Gastroesophageal sphincter (tissue), 4 donors: ENCODE measurements at regions not wholly inside any gene's neighbourhood (a gene's known extent, or its start where the extent isn't known, plus 50 kb on each side); places are given as distances from the start of the nearest gene placed in this dataset.
"Not testable (repeated sequence)": the region's sequence is repeated elsewhere in the genome, so short reads cannot be mapped to it uniquely, and the experiment has no call there.

ENCODE experiments used
- ATAC-seq: fragments of 150-250 bp; one replicate; pipeline ENCODE4 v1.9.1; 2016; ENCODE audit warnings: mild to moderate bottlenecking, moderate library complexity
- H3K27ac ChIP-seq, 4 donors: fragments of 200-600 bp; sonication (generic) in 3 of 4; 1 replicate in 3 of 4; 2 replicates in 1 of 4; pipeline ENCODE4 v1.5.1; 2016 to 2019
- H3K27me3 ChIP-seq: fragments of 200-600 bp; sonication (generic); one replicate; pipeline ENCODE4 v1.5.1; 2019
- H3K36me3 ChIP-seq, 2 donors: fragments of 200-600 bp; sonication (generic); one replicate each; pipeline ENCODE4 v1.5.1; 2019; ENCODE audit warnings: control low read depth in 1 of 2
- H3K4me1 ChIP-seq, 3 donors: fragments of 200-600 bp; sonication (generic); 1 replicate in 2 of 3; 2 replicates in 1 of 3; pipeline ENCODE4 v1.5.1; 2016 to 2019; ENCODE audit warnings: control low read depth in 2 of 3
- H3K4me3 ChIP-seq, 2 donors: fragments of 200-600 bp; sonication (generic); one replicate each; pipeline ENCODE4 v1.5.1; 2019; ENCODE audit warnings: mild to moderate bottlenecking in 1 of 2, moderate library complexity in 1 of 2
- H3K9me3 ChIP-seq, 3 donors: fragments of 200-600 bp; sonication (generic); one replicate each; pipeline ENCODE4 v1.5.1; 2017 to 2019; ENCODE audit warnings: control low read depth in 2 of 3
- EP300 ChIP-seq: sonication (generic); formaldehyde crosslinking; IDR thresholded peaks from one replicate; pipeline ENCODE4 v1.6.1; 2017; ENCODE audit warnings: antibody characterized with exemption, mild to moderate bottlenecking
- POLR2A ChIP-seq, 2 donors: fragments of 450-650 bp; IDR thresholded peaks; one replicate each; pipeline ENCODE4 v1.6.1; 2017; ENCODE audit warnings: antibody characterized with exemption in 2 of 2, mild to moderate bottlenecking in 2 of 2, moderate library complexity in 1 of 2
- POLR2AphosphoS5 ChIP-seq: sonication (generic); formaldehyde crosslinking; IDR thresholded peaks from one replicate; pipeline ENCODE4 v1.6.1; 2017; ENCODE audit warnings: antibody characterized with exemption
- WGBS, 2 donors: methylation state at CpG; one replicate each; pipeline ENCODE4 v1.1.5; 2018; ENCODE audit warnings: low coverage in 1 of 2; 5-methylcytosine and 5-hydroxymethylcytosine counted together
- TF ChIP-seq, protein P1 (sequence below), 4 experiments: fragments of 200-600 bp in 2 of 4; fragments of 450-650 bp in 2 of 4; sonication (generic) in 1 of 4; IDR thresholded peaks; one replicate each; pipeline ENCODE4 v1.5.1; 2017 to 2019; ENCODE audit warnings: antibody characterized with exemption in 4 of 4, mild to moderate bottlenecking in 2 of 4, moderate library complexity in 2 of 4

- no peak for ATAC-seq
- Histone ChIP-seq H3K27ac (no peak overlapping the region), H3K4me1 (peaks cover 0 to 19% (median 0%) of the 10 kb centered on the region in 3 donors), H3K4me3 (no peak overlapping the region), H3K36me3 (no peaks in the 10 kb centered on the region), H3K27me3 (no peaks in the 10 kb centered on the region), H3K9me3 (peaks cover 0 to 15% (median 0%) of the 10 kb centered on the region in 3 donors)
- no peak for TF ChIP-seq POLR2A (IDR thresholded peaks at IDR 0.05)
- no peak for TF ChIP-seq POLR2AphosphoS5
- TF ChIP-seq, protein P1, sequence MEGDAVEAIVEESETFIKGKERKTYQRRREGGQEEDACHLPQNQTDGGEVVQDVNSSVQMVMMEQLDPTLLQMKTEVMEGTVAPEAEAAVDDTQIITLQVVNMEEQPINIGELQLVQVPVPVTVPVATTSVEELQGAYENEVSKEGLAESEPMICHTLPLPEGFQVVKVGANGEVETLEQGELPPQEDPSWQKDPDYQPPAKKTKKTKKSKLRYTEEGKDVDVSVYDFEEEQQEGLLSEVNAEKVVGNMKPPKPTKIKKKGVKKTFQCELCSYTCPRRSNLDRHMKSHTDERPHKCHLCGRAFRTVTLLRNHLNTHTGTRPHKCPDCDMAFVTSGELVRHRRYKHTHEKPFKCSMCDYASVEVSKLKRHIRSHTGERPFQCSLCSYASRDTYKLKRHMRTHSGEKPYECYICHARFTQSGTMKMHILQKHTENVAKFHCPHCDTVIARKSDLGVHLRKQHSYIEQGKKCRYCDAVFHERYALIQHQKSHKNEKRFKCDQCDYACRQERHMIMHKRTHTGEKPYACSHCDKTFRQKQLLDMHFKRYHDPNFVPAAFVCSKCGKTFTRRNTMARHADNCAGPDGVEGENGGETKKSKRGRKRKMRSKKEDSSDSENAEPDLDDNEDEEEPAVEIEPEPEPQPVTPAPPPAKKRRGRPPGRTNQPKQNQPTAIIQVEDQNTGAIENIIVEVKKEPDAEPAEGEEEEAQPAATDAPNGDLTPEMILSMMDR (IDR thresholded peaks at IDR 0.05): no peak
- no peak for TF ChIP-seq EP300
These were observed 80.4 kb upstream of the RMP24 start for GRCh38 chr18:35892118-35892517.

DNA sequence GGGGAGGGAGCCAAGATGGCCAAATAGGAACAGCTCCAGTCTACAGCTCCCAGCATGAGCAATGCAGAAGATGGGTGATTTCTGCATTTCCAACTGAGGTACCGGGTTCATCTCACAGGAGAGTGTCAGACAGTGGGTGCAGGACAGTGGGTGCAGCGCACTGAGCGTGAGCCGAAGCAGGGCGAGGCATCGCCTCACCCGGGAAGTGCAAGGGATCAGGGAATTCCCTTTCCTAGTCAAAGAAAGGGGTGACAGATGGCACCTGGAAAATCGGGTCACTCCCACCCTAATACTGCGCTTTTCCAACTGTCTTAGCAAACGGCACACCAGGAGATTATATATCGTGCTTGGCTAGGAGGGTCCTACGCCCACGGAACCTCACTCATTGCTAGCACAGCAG is 75.0 kb upstream of the RMP24 start:
- H3K4me3 ChIP-seq, ATAC-seq, H3K27me3 ChIP-seq, H3K36me3 ChIP-seq, H3K9me3 ChIP-seq, H3K4me1 ChIP-seq, H3K27ac ChIP-seq: not testable (repeated sequence)
- 67 to 93% methylated on average over 1 to 10 of the region's 13 CpGs for WGBS, 2 donors

- no peak overlapping the region for H3K4me3 ChIP-seq
- H3K36me3 ChIP-seq: no peaks in the 10 kb centered on the region
- TF ChIP-seq POLR2AphosphoS5 (no peak), POLR2A (IDR thresholded peaks at IDR 0.05) (no peak), EP300 (no peak)
- TF ChIP-seq, protein P1 (IDR thresholded peaks at IDR 0.05): no peak
- 71 to 100% methylated on average over 4 to 5 of the region's 19 CpGs for WGBS, 2 donors
- H3K4me1 ChIP-seq: no peaks in the 10 kb centered on the region
- peak; percentile 25 for ATAC-seq
- no peaks in the 10 kb centered on the region for H3K27me3 ChIP-seq
- H3K9me3 ChIP-seq: no peaks in the 10 kb centered on the region
- H3K27ac ChIP-seq: no peak overlapping the region
These were observed 68.0 kb upstream of the RMP24 start for GRCh38 chr18:35904389-35905037.

- Histone ChIP-seq H3K36me3 (no peaks in the 10 kb centered on the region), H3K27ac (no peak overlapping the region), H3K4me3 (no peak overlapping the region), H3K9me3 (no peaks in the 10 kb centered on the region), H3K27me3 (no peaks in the 10 kb centered on the region), H3K4me1 (no peaks in the 10 kb centered on the region)
- 80 to 92% methylated on average over 2 to 10 of the region's 10 CpGs for WGBS, 2 donors
- TF ChIP-seq POLR2AphosphoS5 (no peak), POLR2A (IDR thresholded peaks at IDR 0.05) (no peak), EP300 (no peak)
- TF ChIP-seq, protein P1 (IDR thresholded peaks at IDR 0.05): no peak
- no peak for ATAC-seq
These were observed 67.0 kb upstream of the RMP24 start for GRCh38 chr18:35905436-35905835.

- H3K9me3 ChIP-seq, H3K27me3 ChIP-seq, H3K4me3 ChIP-seq, H3K36me3 ChIP-seq, H3K27ac ChIP-seq, ATAC-seq, H3K4me1 ChIP-seq: not testable (repeated sequence)
- 67 to 100% methylated on average over 1 of the region's 3 CpGs for WGBS, 2 donors
These were observed 66.2 kb upstream of the RMP24 start for GRCh38 chr18:35906291-35906690.

DNA sequence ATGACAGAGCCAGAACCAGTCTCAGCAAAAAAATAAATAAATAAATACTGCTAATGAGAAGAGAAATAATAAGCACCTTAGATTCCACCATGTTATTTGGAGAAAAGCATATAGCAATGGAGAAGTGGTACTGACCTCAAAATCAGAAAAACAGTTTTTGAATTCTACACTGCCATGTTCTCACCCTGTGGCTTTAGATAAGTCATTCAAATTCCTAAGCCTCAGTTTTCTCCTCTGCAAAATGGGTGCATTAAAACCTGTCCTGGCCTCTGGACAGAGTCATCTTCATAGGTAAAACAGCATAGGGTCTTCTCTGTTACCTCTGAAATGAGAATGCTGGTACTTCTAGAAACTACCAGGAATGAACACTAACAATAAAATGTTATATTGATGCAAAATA is 62.2 kb upstream of the RMP24 start:
- no peaks in the 10 kb centered on the region for H3K27me3 ChIP-seq
- H3K4me1 ChIP-seq: no peaks in the 10 kb centered on the region
- no peak overlapping the region for H3K4me3 ChIP-seq
- ATAC-seq: no peak
- H3K36me3 ChIP-seq: no peaks in the 10 kb centered on the region
- TF ChIP-seq EP300 (no peak), POLR2A (IDR thresholded peaks at IDR 0.05) (no peak)
- TF ChIP-seq, protein P1 (IDR thresholded peaks at IDR 0.05): no peak
- no peak overlapping the region for H3K27ac ChIP-seq
- H3K9me3 ChIP-seq: no peaks in the 10 kb centered on the region
